CD14-positive monocyte (primary cell): ENCODE measurements at regions not wholly inside any gene's neighbourhood (a gene's known extent, or its start where the extent isn't known, plus 50 kb on each side); places are given as distances from the start of the nearest gene placed in this dataset.

Source experiments
- DNase-seq, 3 donors: peaks; one replicate each; pipeline ENCODE4 v3.0.0-alpha.2; 2011 to 2022
- H2AFZ ChIP-seq: 2 replicates; pipeline ENCODE4 v1.6.0; 2012; ENCODE audit warnings: mild to moderate bottlenecking, low read depth, low read length, inconsistent platforms; ENCODE audit not compliant: insufficient read depth, poor library complexity, severe bottlenecking
- H3K27ac ChIP-seq, 2 donors: 1 replicate in 1 of 2; 2 replicates in 1 of 2; pipeline ENCODE4 v1.5.1; 2012 to 2013; ENCODE audit warnings: low read length in 2 of 2, control low read depth in 1 of 2, inconsistent platforms in 1 of 2, low read depth in 1 of 2, mild to moderate bottlenecking in 1 of 2
- H3K27me3 ChIP-seq, 2 donors: one replicate each; pipeline versions ENCODE4 v1.6.0 to v1.6.1; 2011 to 2013; ENCODE audit warnings: low read length in 2 of 2; ENCODE audit not compliant: control insufficient read depth in 2 of 2, insufficient read depth in 2 of 2
- H3K36me3 ChIP-seq, 2 donors: replicated peaks in 1 of 2; 1 replicate in 1 of 2; 2 replicates in 1 of 2; pipeline versions ENCODE4 v1.5.1 to v1.6.1; 2012 to 2013; ENCODE audit warnings: low read length in 2 of 2, control low read depth in 1 of 2, inconsistent platforms in 1 of 2, mild to moderate bottlenecking in 1 of 2; ENCODE audit not compliant: insufficient read depth in 2 of 2, control insufficient read depth in 1 of 2
- H3K4me1 ChIP-seq, 2 donors: 1 replicate in 1 of 2; 2 replicates in 1 of 2; pipeline versions ENCODE4 v1.5.1 to v1.6.1; 2012 to 2013; ENCODE audit warnings: low read length in 2 of 2, control low read depth in 1 of 2, inconsistent platforms in 1 of 2, mild to moderate bottlenecking in 1 of 2, moderate library complexity in 1 of 2; ENCODE audit not compliant: insufficient read depth in 2 of 2, control insufficient read depth in 1 of 2
- H3K4me2 ChIP-seq: replicated peaks from 2 replicates; pipeline ENCODE3; 2012; ENCODE audit warnings: low read length, moderate library complexity, mild to moderate bottlenecking; ENCODE audit not compliant: poor library complexity, severe bottlenecking; ENCODE audit errors: extremely low read depth
- H3K4me3 ChIP-seq, 3 experiments: fragments of 200-600 bp in 1 of 3; sonication (generic) in 1 of 3; replicated peaks in 1 of 3; 1 replicate in 2 of 3; 2 replicates in 1 of 3; pipeline ENCODE4 v1.5.1; 2011 to 2013; ENCODE audit warnings: low read length in 3 of 3, mild to moderate bottlenecking in 3 of 3, control low read depth in 2 of 3, low read depth in 2 of 3, inconsistent platforms in 1 of 3, moderate library complexity in 1 of 3
- H3K79me2 ChIP-seq: 2 replicates; pipeline ENCODE4 v1.6.0; 2012; ENCODE audit warnings: mild to moderate bottlenecking, control low read depth, inconsistent platforms, low read length, moderate library complexity; ENCODE audit not compliant: insufficient read depth
- H3K9ac ChIP-seq: 2 replicates; pipeline ENCODE4 v1.6.0; 2017; ENCODE audit warnings: low read length, mild to moderate bottlenecking; ENCODE audit not compliant: insufficient read depth, poor library complexity, severe bottlenecking
- H3K9me3 ChIP-seq, 2 donors: replicated peaks in 1 of 2; 1 replicate in 1 of 2; 2 replicates in 1 of 2; pipeline versions ENCODE4 v1.5.1 to v1.6.1; 2012 to 2013; ENCODE audit warnings: low read length in 2 of 2, control low read depth in 1 of 2; ENCODE audit not compliant: control insufficient read depth in 1 of 2, insufficient read depth in 1 of 2
- H4K20me1 ChIP-seq: 2 replicates; pipeline ENCODE4 v1.6.0; 2012; ENCODE audit warnings: mild to moderate bottlenecking, low read length, control low read depth, moderate library complexity; ENCODE audit not compliant: insufficient read depth
- H3K27ac Mint-ChIP-seq, 7 donors: one replicate each; pipeline ENCODE4 v1.8.0; 2020; ENCODE audit warnings: mild to moderate bottlenecking in 7 of 7, mixed read lengths in 7 of 7, moderate library complexity in 6 of 7, inconsistent platforms in 2 of 7
- H3K27me3 Mint-ChIP-seq, 3 donors: one replicate each; pipeline ENCODE4 v1.8.0; 2021 to 2022; ENCODE audit warnings: low read depth in 3 of 3, mild to moderate bottlenecking in 3 of 3, mixed read lengths in 3 of 3, moderate library complexity in 3 of 3, inconsistent platforms in 1 of 3
- H3K36me3 Mint-ChIP-seq, 2 donors: one replicate each; pipeline ENCODE4 v1.8.0; 2020; ENCODE audit warnings: mixed read lengths in 2 of 2, inconsistent platforms in 1 of 2, mild to moderate bottlenecking in 1 of 2
- H3K4me1 Mint-ChIP-seq: one replicate; pipeline ENCODE4 v1.8.0; 2020; ENCODE audit warnings: mild to moderate bottlenecking, mixed read lengths
- H3K4me3 Mint-ChIP-seq, 2 donors: one replicate each; pipeline ENCODE4 v1.8.0; 2020; ENCODE audit warnings: mild to moderate bottlenecking in 2 of 2, mixed read lengths in 2 of 2, moderate library complexity in 1 of 2
- H3K9me3 Mint-ChIP-seq, 7 donors: one replicate each; pipeline ENCODE4 v1.8.0; 2020 to 2022; ENCODE audit warnings: mixed read lengths in 7 of 7, mild to moderate bottlenecking in 6 of 7, moderate library complexity in 6 of 7, inconsistent platforms in 2 of 7
- WGBS: methylation state at CpG from one replicate; pipeline ENCODE4 v1.1.5; 2013; ENCODE audit warnings: missing lambda C conversion rate; ENCODE audit not compliant: insufficient coverage; 5-methylcytosine and 5-hydroxymethylcytosine counted together
- intact Hi-C, 2 donors: fragments of 100-400 bp; cut with micrococcal nuclease; formaldehyde crosslinking; loops; one replicate each; pipeline versions ENCODE4 v1.15.0 to v1.15.1; 2023
- TF ChIP-seq, protein P1 (sequence below): fragments of 200-600 bp; IDR thresholded peaks from one replicate; pipeline ENCODE4 v1.8.0; 2022; ENCODE audit warnings: antibody characterized with exemption, mild to moderate bottlenecking

DNA sequence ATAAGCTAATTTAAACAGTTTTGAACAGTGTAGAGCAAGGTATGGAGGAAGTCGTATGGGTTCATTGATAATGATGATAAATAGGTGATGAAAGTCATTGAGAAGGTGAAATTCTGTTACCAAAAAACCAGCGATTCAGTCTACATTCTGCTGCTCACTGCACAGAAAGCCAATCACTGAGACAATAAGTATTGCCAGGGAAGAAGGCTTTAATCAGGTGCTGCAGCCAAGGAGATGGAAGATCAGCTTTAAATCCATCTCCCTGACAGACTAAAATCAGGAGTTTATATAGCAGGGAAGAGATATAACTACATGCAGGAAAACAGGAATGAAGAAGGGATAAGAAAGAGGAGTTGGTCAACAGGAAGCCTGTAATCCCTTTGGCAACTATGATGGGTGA is 361.3 kb upstream of the C1orf174 start:
- Histone ChIP-seq H3K4me1 (no peaks in the 10 kb centered on the region), H3K4me3 (no peak overlapping the region), H3K79me2 (no peaks in the 10 kb centered on the region), H3K36me3 (no peaks in the 10 kb centered on the region), H3K27me3 (no peaks in the 10 kb centered on the region), H2AFZ (no peak overlapping the region), H3K9me3 (peaks cover 20 to 32% of the 10 kb centered on the region in 2 donors), H3K4me2 (no peak overlapping the region), H3K27ac (no peak overlapping the region), H3K9ac (no peak overlapping the region), H4K20me1 (no peaks in the 10 kb centered on the region)
- intact Hi-C loops: no loop called here
- Mint-ChIP-seq H3K27me3 (peaks cover 1 to 3% (median 3%) of the 10 kb centered on the region in 3 donors), H3K4me3 (no peak overlapping the region), H3K36me3 (no peaks in the 10 kb centered on the region), H3K9me3 (peaks cover 16 to 35% (median 25%) of the 10 kb centered on the region in 7 donors), H3K4me1 (no peaks in the 10 kb centered on the region), H3K27ac (no peak overlapping the region)
- no peak for DNase-seq
- no CpG with 5 or more reads among the region's 2 CpGs for WGBS
- TF ChIP-seq, protein P1, sequence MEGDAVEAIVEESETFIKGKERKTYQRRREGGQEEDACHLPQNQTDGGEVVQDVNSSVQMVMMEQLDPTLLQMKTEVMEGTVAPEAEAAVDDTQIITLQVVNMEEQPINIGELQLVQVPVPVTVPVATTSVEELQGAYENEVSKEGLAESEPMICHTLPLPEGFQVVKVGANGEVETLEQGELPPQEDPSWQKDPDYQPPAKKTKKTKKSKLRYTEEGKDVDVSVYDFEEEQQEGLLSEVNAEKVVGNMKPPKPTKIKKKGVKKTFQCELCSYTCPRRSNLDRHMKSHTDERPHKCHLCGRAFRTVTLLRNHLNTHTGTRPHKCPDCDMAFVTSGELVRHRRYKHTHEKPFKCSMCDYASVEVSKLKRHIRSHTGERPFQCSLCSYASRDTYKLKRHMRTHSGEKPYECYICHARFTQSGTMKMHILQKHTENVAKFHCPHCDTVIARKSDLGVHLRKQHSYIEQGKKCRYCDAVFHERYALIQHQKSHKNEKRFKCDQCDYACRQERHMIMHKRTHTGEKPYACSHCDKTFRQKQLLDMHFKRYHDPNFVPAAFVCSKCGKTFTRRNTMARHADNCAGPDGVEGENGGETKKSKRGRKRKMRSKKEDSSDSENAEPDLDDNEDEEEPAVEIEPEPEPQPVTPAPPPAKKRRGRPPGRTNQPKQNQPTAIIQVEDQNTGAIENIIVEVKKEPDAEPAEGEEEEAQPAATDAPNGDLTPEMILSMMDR: no peak

DNA sequence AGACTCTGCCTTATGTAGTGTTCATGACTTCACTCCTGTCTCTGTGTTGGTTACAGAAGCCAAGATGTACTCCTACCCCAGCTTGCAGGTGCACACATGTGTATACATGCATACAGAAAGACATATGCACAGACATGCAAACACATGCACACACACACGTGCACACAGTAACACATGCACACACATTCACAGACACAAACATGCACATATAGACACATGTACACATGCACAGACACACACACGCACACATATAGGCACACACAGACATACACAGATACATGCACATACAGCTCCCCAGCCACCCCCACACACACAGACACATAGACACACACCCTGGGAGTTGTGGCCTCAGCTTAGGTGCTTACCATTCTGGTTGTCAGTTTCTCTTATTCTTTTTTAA is 362.6 kb upstream of the C1orf174 start:
- no peak overlapping the region for H3K4me3 Mint-ChIP-seq
- H3K9ac ChIP-seq: no peak overlapping the region
- TF ChIP-seq, protein P1: no peak
- no peaks in the 10 kb centered on the region for H4K20me1 ChIP-seq
- no peak for DNase-seq
- peaks cover 1 to 3% (median 3%) of the 10 kb centered on the region in 3 donors for H3K27me3 Mint-ChIP-seq
- H3K4me2 ChIP-seq: no peak overlapping the region
- H3K4me3 ChIP-seq: no peak overlapping the region
- H3K27ac ChIP-seq: no peak overlapping the region
- peaks cover 13 to 21% of the 10 kb centered on the region in 2 donors for H3K9me3 ChIP-seq
- H3K4me1 Mint-ChIP-seq: no peaks in the 10 kb centered on the region
- H3K36me3 ChIP-seq: no peaks in the 10 kb centered on the region
- no peaks in the 10 kb centered on the region for H3K4me1 ChIP-seq
- H3K27ac Mint-ChIP-seq: no peak overlapping the region
- H2AFZ ChIP-seq: no peak overlapping the region
- peaks cover 11 to 24% (median 18%) of the 10 kb centered on the region in 7 donors for H3K9me3 Mint-ChIP-seq
- no peaks in the 10 kb centered on the region for H3K36me3 Mint-ChIP-seq
- no peaks in the 10 kb centered on the region for H3K27me3 ChIP-seq
- H3K79me2 ChIP-seq: no peaks in the 10 kb centered on the region
- intact Hi-C loops: no loop called here
- 88% methylated on average over 2 of the region's 2 CpGs for WGBS
